Lower lobe of right lung (tissue), 2 donors: ENCODE measurements at regions not wholly inside any gene's neighbourhood (a gene's known extent, or its start where the extent isn't known, plus 50 kb on each side); places are given as distances from the start of the nearest gene placed in this dataset.
A peak's percentile ranks its signal among the peaks of the same experiment; 100 is the strongest.

Experiments used
- ATAC-seq, 2 donors: fragments of 200-7000 bp; cut with Tn5 transposase; one replicate each; pipeline ENCODE4 v1.9.1; 2020 to 2022; ENCODE audit warnings: mild to moderate bottlenecking in 2 of 2, moderate library complexity in 2 of 2
- DNase-seq: peaks from one replicate; pipeline ENCODE4 v3.0.0-alpha.2; 2020
- H3K27ac ChIP-seq: fragments of 200-600 bp; one replicate; pipeline ENCODE4 v1.8.0; 2022
- H3K27me3 ChIP-seq: fragments of 200-600 bp; one replicate; pipeline ENCODE4 v1.8.0; 2022; ENCODE audit warnings: low read depth
- H3K36me3 ChIP-seq: fragments of 200-600 bp; one replicate; pipeline ENCODE4 v1.8.0; 2022; ENCODE audit warnings: mild to moderate bottlenecking
- H3K4me1 ChIP-seq: fragments of 200-600 bp; one replicate; pipeline ENCODE4 v1.8.0; 2022
- H3K4me3 ChIP-seq: fragments of 200-600 bp; one replicate; pipeline ENCODE4 v1.8.0; 2022; ENCODE audit warnings: mild to moderate bottlenecking
- H3K9me3 ChIP-seq: fragments of 200-600 bp; one replicate; pipeline ENCODE4 v1.8.0; 2022
- CTCF ChIP-seq: fragments of 200-600 bp; IDR thresholded peaks from one replicate; pipeline ENCODE4 v1.8.0; 2022; ENCODE audit warnings: antibody characterized with exemption, mild to moderate bottlenecking
- intact Hi-C: fragments of 100-400 bp; cut with DNase I; formaldehyde crosslinking; loops from one replicate; pipeline ENCODE4 v1.11.0; 2022
- donor health status: DM: no; HTN: yes; CAD: no; lungs with severe emphysema.

GRCh38 chr4:112075129-112075753 lies 70.0 kb upstream of the FAM241A start:
- Histone ChIP-seq H3K9me3 (no peaks in the 10 kb centered on the region), H3K36me3 (no peaks in the 10 kb centered on the region), H3K27me3 (no peaks in the 10 kb centered on the region), H3K4me3 (no peak overlapping the region), H3K27ac (no peak overlapping the region), H3K4me1 (no peaks in the 10 kb centered on the region)
- ATAC-seq (peak; percentile 66 to 73), DNase-seq (no peak)
- intact Hi-C loops: no loop called here
- peak; percentile 77 for TF ChIP-seq CTCF

GRCh38 chr4:112075906-112076305 lies 69.3 kb upstream of the FAM241A start:
- no peak for TF ChIP-seq CTCF
- H3K4me1 ChIP-seq: no peaks in the 10 kb centered on the region
- DNase-seq: no peak
- intact Hi-C loops: no loop called here
- no peak overlapping the region for H3K27ac ChIP-seq
- no peaks in the 10 kb centered on the region for H3K36me3 ChIP-seq
- ATAC-seq: no peak
- no peak overlapping the region for H3K4me3 ChIP-seq
- H3K9me3 ChIP-seq: no peaks in the 10 kb centered on the region
- no peaks in the 10 kb centered on the region for H3K27me3 ChIP-seq

GRCh38 chr4:112076919-112077608 lies 68.2 kb upstream of the FAM241A start:
- no peak for TF ChIP-seq CTCF
- H3K9me3 ChIP-seq: no peaks in the 10 kb centered on the region
- intact Hi-C loops: no loop called here
- no peaks in the 10 kb centered on the region for H3K4me1 ChIP-seq
- no peak for DNase-seq
- no peaks in the 10 kb centered on the region for H3K27me3 ChIP-seq
- H3K4me3 ChIP-seq: no peak overlapping the region
- H3K36me3 ChIP-seq: no peaks in the 10 kb centered on the region
- no peak for ATAC-seq
- no peak overlapping the region for H3K27ac ChIP-seq

- intact Hi-C loops: no loop called here
Observed at GRCh38 chr4:112077743-112078142, 67.5 kb upstream of the FAM241A start.

GRCh38 chr4:112082954-112083586 lies 62.2 kb upstream of the FAM241A start:
- H3K4me3 ChIP-seq: no peak overlapping the region
- H3K9me3 ChIP-seq: no peaks in the 10 kb centered on the region
- no peak for DNase-seq

More at GRCh38 chr4:112077743-112078142, 67.5 kb upstream of the FAM241A start:
- TF ChIP-seq CTCF: no peak
- Histone ChIP-seq H3K9me3 (no peaks in the 10 kb centered on the region), H3K27ac (no peak overlapping the region), H3K36me3 (no peaks in the 10 kb centered on the region), H3K4me3 (no peak overlapping the region), H3K4me1 (no peaks in the 10 kb centered on the region), H3K27me3 (no peaks in the 10 kb centered on the region)
- DNase-seq: no peak
- no peak for ATAC-seq

More at GRCh38 chr4:112082954-112083586, 62.2 kb upstream of the FAM241A start:
- Histone ChIP-seq H3K4me1 (no peaks in the 10 kb centered on the region), H3K36me3 (no peaks in the 10 kb centered on the region), H3K27me3 (no peaks in the 10 kb centered on the region), H3K27ac (no peak overlapping the region)
- no peak for ATAC-seq
- intact Hi-C loops: no loop called here
- TF ChIP-seq CTCF: no peak
